B cell (primary cell): ENCODE measurements at regions not wholly inside any gene's neighbourhood (a gene's known extent, or its start where the extent isn't known, plus 50 kb on each side); places are given as distances from the start of the nearest gene placed in this dataset.

ENCODE experiments used
- CTCF ChIP-seq: fragments of 200-600 bp; IDR thresholded peaks from one replicate; pipeline ENCODE4 v1.8.0; 2022; ENCODE audit warnings: antibody characterized with exemption, mild to moderate bottlenecking
- EZH2 ChIP-seq: IDR thresholded peaks from 2 replicates; pipeline ENCODE4 v1.6.1; 2012; ENCODE audit warnings: borderline replicate concordance, low read depth, mild to moderate bottlenecking, moderate library complexity, low read length; ENCODE audit not compliant: insufficient read depth, poor library complexity, severe bottlenecking

- no peak for TF ChIP-seq CTCF
- no peak for TF ChIP-seq EZH2
Measured at GRCh38 chr3:103406320-103406850, 971.6 kb downstream of the ZPLD1 start.
